BJ (cell line): ENCODE measurements at regions not wholly inside any gene's neighbourhood (a gene's known extent, or its start where the extent isn't known, plus 50 kb on each side); places are given as distances from the start of the nearest gene placed in this dataset.
A peak's percentile ranks its signal among the peaks of the same experiment; 100 is the strongest.
"Not testable (repeated sequence)": the region's sequence is repeated elsewhere in the genome, so short reads cannot be mapped to it uniquely, and the experiment has no call there.

Source experiments
- CTCF ChIA-PET: fragments of 350-600 bp; formaldehyde crosslinking; extraction: SDS; loops from one replicate; lab custom pipeline; 2021; ENCODE audit warnings: antibody characterized with exemption, inconsistent platforms; lab: Yijun Ruan, JAX
- POLR2A ChIA-PET: fragments of 300-600 bp; sonication (Branson Sonifier 250); formaldehyde crosslinking; extraction: SDS; loops from one replicate; lab custom pipeline; 2021; ENCODE audit warnings: antibody characterized with exemption; lab: Charles Lee
- DNase-seq: peaks from one replicate; pipeline ENCODE4 v3.0.0-alpha.2; 2011; ENCODE audit warnings: low read depth
- H3K27me3 ChIP-seq: 2 replicates; pipeline ENCODE4 v1.6.0; 2011; ENCODE audit warnings: low read length; ENCODE audit not compliant: control insufficient read depth, insufficient read depth
- H3K36me3 ChIP-seq: 2 replicates; pipeline ENCODE4 v1.5.1; 2011; ENCODE audit warnings: low read length; ENCODE audit not compliant: control insufficient read depth, insufficient read depth
- H3K4me3 ChIP-seq: 2 replicates; pipeline ENCODE4 v1.5.1; 2011; ENCODE audit warnings: low read depth, mild to moderate bottlenecking, control low read depth, low read length
- CTCF ChIP-seq: IDR thresholded peaks from 2 replicates; pipeline ENCODE4 v1.5.1; 2011; ENCODE audit warnings: low read depth, mild to moderate bottlenecking, control low read depth, inconsistent platforms, low read length, moderate library complexity; ENCODE audit not compliant: insufficient read depth

- DNase-seq, result no peak
- Histone ChIP-seq H3K36me3 (no peaks in the 10 kb centered on the region; the same call in 1 of the 2 replicates), H3K27me3 (no peaks in the 10 kb centered on the region), H3K4me3 (no peak overlapping the region)
- no peak for TF ChIP-seq CTCF
- ChIA-PET POLR2A (interaction anchor here (0.6 kb wide), 1 partner anchor 59 kb away, joined by 6 read pairs; no protein-coding TSS in a partner anchor), CTCF (interaction anchor here (1.3 kb wide), 1 partner anchor 11 kb away, joined by 3 read pairs; no protein-coding TSS in a partner anchor)
Observed at GRCh38 chr3:171981271-171981605, 58.1 kb upstream of the FNDC3B start.

GRCh38 chr3:171982828-171983227, 56.5 kb upstream of the FNDC3B start:
- Histone ChIP-seq H3K36me3 (no peaks in the 10 kb centered on the region; the same call in 1 of the 2 replicates), H3K4me3 (no peak overlapping the region), H3K27me3 (no peaks in the 10 kb centered on the region)
- no peak for TF ChIP-seq CTCF
- ChIA-PET POLR2A (interaction anchor here (0.5 kb wide), 1 partner anchor 99 kb away, joined by 8 read pairs; no protein-coding TSS in a partner anchor), CTCF (no interaction called here)
- peak; percentile 93 for DNase-seq

- POLR2A ChIA-PET, H3K27me3 ChIP-seq, H3K36me3 ChIP-seq, DNase-seq, H3K4me3 ChIP-seq, CTCF ChIA-PET: not testable (repeated sequence)
Observed at GRCh38 chr3:171983685-171984084, 55.7 kb upstream of the FNDC3B start.

- no peak overlapping the region for H3K4me3 ChIP-seq
- H3K36me3 ChIP-seq, result no peaks in the 10 kb centered on the region
- no peaks in the 10 kb centered on the region for H3K27me3 ChIP-seq
- ChIA-PET CTCF (no interaction called here), POLR2A (no interaction called here)
- DNase-seq, result no peak
- no peak for TF ChIP-seq CTCF
Observed at GRCh38 chr3:171984883-171985282, 54.5 kb upstream of the FNDC3B start.

GRCh38 chr3:171986176-171986575, 53.2 kb upstream of the FNDC3B start:
- H3K27me3 ChIP-seq, result no peaks in the 10 kb centered on the region
- ChIA-PET CTCF (no interaction called here), POLR2A (no interaction called here)
- H3K4me3 ChIP-seq, result no peak overlapping the region
- H3K36me3 ChIP-seq, result no peaks in the 10 kb centered on the region
- no peak for TF ChIP-seq CTCF
- no peak for DNase-seq
